HG02642 (cell line): ENCODE measurements at regions not wholly inside any gene's neighbourhood (a gene's known extent, or its start where the extent isn't known, plus 50 kb on each side); places are given as distances from the start of the nearest gene placed in this dataset.

Source experiments
- ATAC-seq: cut with Tn5 transposase; IDR thresholded peaks from one replicate; pipeline ENCODE4 v1.9.1; 2021; ENCODE audit warnings: mild to moderate bottlenecking; ENCODE audit not compliant: unreplicated experiment, poor library complexity

GRCh38 chr4:185892165-185892564 lies 80.2 kb upstream of the SORBS2 start:
- no peak for ATAC-seq

- ATAC-seq: no peak
Measured at GRCh38 chr4:185893500-185893899, 81.5 kb upstream of the SORBS2 start.

GRCh38 chr4:185894481-185894880 lies 82.5 kb upstream of the SORBS2 start:
- no peak for ATAC-seq

- no peak for ATAC-seq
Measured at GRCh38 chr4:185895351-185895750, 83.4 kb upstream of the SORBS2 start.

GRCh38 chr4:185895866-185896265 lies 83.9 kb upstream of the SORBS2 start:
- no peak for ATAC-seq

- ATAC-seq: peak; percentile 48
Measured at GRCh38 chr4:185896817-185897488, 85.0 kb upstream of the SORBS2 start.

GRCh38 chr4:185898413-185898812 lies 86.4 kb upstream of the SORBS2 start:
- ATAC-seq: no peak

GRCh38 chr4:185899833-185900232 lies 87.8 kb upstream of the SORBS2 start:
- ATAC-seq: no peak

GRCh38 chr4:185902654-185903053 lies 90.7 kb upstream of the SORBS2 start:
- no peak for ATAC-seq

- no peak for ATAC-seq
Measured at GRCh38 chr4:185903205-185903604, 91.2 kb upstream of the SORBS2 start.

- no peak for ATAC-seq
Measured at GRCh38 chr4:185904381-185904780, 92.4 kb upstream of the SORBS2 start.

- ATAC-seq: no peak
Measured at GRCh38 chr4:185909972-185910371, 98.0 kb upstream of the SORBS2 start.

GRCh38 chr4:185911556-185912064 lies 99.6 kb upstream of the SORBS2 start:
- ATAC-seq: no peak

GRCh38 chr4:185912779-185913178 lies 100.8 kb upstream of the SORBS2 start:
- no peak for ATAC-seq

GRCh38 chr4:185914583-185915199 lies 102.7 kb upstream of the SORBS2 start:
- no peak for ATAC-seq

GRCh38 chr4:185915271-185915670 lies 103.3 kb upstream of the SORBS2 start:
- ATAC-seq: no peak

- ATAC-seq: no peak
Measured at GRCh38 chr4:185915817-185916216, 103.8 kb upstream of the SORBS2 start.

GRCh38 chr4:185916231-185916630 lies 104.2 kb upstream of the SORBS2 start:
- ATAC-seq: no peak

GRCh38 chr4:185916683-185917082 lies 104.7 kb upstream of the SORBS2 start:
- no peak for ATAC-seq

- no peak for ATAC-seq
Measured at GRCh38 chr4:185919107-185919506, 107.1 kb upstream of the SORBS2 start.

GRCh38 chr4:185920171-185920570 lies 108.2 kb upstream of the SORBS2 start:
- ATAC-seq: no peak

- ATAC-seq: no peak
Measured at GRCh38 chr4:185920691-185921260, 108.8 kb upstream of the SORBS2 start.
